ENCODE measurements at regions not wholly inside any gene's neighbourhood (a gene's known extent, or its start where the extent isn't known, plus 50 kb on each side); places are given as distances from the start of the nearest gene placed in this dataset.

GRCh38 chr10:50936335-50936734, 50.9 kb upstream of the A1CF start:
- no peak for DNase-seq

DNA sequence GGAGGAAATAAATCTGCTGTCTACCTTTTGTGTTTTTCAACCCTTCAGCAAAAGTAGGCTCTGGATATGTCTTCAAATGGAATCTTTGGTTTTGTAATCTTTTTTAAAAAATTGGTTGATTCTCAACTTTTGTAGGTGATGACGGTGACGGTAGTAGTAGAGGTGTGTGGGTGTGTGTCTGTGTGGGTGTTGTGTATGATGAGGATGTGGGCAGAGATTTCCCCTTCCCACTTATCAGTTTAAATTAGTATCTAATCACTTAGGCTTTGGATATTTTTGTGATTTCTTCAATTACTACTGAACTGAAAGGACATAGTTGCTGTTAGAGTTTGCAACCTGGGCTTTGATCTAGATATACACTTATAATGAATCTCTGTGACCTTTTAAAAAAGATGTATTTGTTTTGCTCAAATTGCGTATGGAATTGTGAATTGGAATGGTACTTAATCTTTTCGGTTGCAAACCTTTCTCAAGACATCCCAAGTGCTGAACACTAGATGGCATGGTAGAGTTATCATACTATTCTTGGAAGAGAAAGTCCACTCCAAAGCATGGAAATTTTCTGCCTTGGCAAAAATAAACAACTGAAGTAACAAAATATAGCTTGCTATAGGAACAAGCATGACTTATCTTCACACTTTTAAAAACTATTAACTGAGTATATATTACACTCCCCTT, 51.9 kb upstream of the A1CF start:
- no peak for DNase-seq

DNA sequence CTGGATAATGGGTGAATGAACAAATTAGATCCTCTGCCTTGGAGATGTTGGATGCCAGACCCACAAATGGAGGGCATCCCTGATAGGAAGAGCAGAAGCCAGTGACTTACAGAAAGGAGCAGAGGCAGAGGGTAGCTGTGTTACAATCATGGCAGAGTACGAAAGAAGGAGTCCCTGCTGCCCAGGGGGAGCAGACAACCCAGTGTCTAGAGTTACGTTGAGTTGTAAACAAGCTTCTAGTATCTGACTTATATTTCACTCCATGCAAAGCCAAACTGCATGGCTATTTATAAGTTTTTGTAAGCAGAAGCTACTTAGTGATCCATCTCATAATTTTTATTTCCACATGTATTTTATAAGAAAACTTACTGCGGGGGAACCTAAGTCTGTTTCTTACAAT, 56.2 kb upstream of the A1CF start:
- DNase-seq, result no peak

GRCh38 chr10:50946991-50947781, 61.8 kb upstream of the A1CF start:
- no peak for DNase-seq

DNA sequence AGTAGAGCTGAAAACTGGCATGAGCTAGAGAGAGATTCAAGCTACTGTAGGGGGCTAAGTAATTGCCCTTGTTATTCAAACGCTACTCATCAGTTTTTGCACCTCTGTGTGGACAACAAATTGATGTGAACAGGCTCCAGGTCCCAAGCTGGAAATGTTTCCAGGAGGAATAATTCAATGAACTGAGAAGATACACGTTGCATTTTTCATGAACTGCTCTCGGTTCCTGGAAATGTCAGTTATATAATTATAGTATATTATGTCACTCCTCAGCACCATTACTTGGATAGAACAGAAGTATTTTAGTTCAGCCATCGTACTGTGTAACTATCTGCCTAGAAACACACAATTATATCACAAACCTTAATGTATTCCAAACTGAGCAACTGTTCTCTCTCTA, 65.9 kb upstream of the A1CF start:
- no peak for DNase-seq

GRCh38 chr10:50961297-50961696, 75.9 kb upstream of the A1CF start:
- no peak for DNase-seq

GRCh38 chr10:50963063-50963462, 77.6 kb upstream of the A1CF start:
- DNase-seq, result no peak

DNA sequence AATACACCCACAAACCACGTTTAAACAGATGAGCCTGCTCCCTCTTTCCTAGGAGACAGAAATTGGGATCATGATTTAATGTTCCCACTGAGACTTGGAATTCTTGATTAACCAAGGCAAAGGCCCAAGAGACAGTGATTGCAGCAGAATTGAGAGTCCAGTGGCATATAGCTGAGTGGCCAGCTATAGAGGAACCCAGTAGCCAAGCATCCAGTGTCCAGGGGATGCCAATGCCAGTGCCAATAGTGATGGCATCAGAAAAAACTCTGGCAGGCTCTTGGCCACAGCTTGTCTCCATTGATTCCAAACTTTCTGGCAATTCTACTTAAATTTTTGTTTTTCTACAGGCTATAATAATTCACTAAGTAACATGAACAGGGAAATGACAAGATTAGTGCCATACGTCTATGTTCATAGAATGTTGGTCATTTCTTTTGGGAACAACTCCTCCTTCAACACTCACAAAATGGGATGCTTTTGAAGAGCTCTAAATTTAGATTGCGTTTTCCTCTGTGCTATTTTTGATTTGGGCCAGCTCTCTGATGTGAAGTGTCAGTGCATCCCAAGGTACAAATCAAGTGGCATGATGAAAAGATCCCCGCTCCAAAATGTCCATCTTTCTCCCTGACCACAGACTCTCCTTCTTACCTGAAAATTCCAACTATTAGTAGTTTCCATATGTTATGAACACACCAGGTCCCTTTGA, 83.1 kb upstream of the A1CF start:
- DNase-seq, result no peak

DNA sequence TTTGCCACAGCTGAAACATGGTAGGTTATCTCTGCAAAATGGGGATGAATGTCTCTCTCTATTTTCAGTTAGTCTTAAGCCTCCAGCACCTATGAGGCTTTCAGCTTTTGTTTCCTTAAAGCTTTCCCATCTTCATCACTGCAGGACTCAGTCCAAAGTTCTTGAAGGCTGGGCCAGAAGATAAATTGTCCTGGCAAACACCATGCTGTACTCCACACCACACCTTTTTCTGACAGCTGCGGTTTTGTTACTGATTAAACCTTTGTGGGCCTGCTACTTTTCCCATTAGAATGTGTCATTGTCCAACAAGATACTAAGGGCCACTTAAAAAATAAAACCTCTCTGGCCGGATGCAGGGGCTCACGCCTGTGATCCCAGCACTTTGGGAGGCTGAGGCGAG, 87.2 kb upstream of the A1CF start:
- DNase-seq, result no peak

- DNase-seq, result no peak
Measured at GRCh38 chr10:50981385-50981784, 92.9 kb upstream of the PRKG1 start.

DNA sequence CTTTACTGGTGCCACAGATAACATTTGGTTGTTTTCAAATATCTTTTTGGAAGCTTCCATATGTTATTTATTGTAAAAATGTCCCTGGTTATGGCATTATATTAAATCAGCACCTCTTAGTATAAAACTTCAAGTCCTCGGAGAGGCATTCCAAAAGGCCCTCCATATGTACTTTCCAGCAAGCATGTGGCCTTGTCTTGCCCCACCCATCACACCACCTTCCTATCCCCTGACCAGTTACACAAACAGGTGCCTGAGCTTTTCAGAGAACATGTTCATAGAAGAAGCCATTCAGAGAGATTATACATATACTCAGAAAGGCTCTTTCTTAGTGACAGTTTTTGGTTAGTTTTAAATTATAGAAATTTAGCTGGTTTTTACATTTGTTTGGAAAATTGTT, 92.4 kb upstream of the PRKG1 start:
- no peak for DNase-seq

GRCh38 chr10:50982989-50983388, 91.3 kb upstream of the PRKG1 start:
- DNase-seq, result no peak

DNA sequence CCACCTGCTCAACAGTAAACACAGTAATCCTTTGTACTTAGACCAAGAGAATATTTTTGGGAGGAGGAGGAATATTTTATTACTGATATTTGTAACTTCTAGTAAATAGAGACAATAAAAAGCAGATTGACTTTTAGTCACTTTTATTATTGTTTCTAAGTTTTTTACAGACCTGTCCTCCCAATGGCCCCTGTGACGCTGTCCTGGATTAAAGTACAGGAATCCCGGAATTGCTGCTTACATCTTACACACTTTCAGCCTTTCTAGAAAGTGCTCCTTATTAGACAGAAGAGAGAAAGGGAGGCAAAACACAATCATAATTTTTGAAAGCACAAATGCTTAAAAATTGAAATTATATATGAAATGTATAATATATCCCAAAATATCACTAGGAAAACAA, 86.4 kb upstream of the PRKG1 start:
- no peak for DNase-seq

GRCh38 chr10:50988792-50989191, 85.5 kb upstream of the PRKG1 start:
- no peak for DNase-seq

DNA sequence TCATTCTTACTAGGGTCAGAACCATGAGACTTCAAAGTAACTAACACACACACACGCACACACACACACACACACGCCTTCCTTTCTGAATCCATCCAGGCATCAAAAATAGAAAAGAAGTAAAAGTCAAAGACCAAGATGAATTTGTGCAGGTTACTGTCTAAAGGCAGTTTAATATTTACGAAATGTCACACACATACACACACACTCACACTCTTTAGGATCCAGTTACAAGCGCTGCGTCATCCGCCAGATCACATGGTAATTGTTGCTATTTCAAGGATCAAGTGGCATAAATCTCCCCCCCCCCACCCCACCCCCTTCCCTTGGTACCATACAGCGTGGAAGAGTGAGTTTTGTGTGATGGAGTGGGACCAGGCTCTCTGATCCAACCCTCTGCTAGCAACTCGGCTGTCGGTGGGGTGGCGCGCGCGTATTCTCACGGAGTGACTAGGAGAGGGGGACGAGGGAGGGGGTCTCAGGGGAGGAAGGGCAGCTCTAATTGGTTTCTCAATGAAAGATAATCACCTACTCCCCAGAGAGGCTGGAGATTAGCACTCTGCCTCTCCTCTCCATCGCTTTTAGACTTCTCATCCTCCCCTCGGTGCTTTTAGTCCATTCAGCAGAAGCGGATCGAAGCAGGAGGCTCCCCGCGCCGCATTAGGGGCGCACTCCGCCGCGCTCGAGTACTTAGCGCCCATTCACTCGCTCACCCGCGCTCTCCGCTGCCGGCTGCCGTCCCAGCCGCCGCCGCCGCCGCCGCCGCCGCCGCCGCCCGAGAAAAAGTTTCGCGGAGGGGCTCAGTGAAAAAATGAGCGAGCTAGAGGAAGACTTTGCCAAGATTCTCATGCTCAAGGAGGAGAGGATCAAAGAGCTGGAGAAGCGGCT, 83.5 kb upstream of the PRKG1 start:
- peak; percentile 63 for DNase-seq

DNA sequence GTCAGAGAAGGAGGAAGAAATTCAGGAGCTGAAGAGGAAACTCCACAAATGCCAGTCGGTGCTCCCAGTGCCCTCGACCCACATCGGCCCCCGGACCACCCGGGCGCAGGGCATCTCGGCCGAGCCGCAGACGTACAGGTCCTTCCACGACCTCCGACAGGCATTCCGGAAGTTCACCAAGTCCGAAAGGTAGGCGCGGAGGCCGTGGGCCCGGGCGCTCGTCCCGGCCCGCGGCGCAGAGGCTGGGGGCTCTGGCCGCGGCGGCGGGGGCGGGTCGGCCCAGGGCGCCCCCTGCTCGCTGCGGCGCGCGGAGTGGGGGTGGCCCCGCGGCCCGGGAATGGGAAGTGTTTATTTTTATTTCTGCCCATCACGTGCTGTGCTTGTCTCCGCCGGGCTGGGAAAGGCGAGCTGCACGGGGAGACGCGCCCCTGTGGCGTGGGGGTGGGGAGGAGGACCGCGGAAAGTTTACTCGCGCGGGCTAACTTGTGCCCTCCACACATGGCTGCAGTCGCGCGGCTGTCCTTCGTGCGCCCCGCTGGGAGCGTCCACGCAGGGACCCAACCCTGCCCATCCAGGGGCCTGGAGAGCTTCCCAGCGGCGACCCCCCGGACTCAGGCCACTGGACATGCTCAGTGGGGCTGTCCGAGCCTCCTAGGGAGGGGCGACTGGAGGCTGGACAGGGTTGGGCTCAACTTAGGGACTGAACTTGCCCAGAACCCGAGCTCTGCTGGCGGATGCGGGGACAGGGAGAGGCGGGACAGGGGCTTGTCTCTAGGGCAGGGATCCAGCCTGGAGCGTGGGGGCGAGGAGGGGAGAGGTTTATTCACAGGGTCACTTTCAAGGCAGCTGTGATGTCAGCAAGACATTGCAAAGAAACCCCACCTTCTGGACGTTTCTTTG, 82.6 kb upstream of the PRKG1 start:
- DNase-seq, result peak; percentile 70

DNA sequence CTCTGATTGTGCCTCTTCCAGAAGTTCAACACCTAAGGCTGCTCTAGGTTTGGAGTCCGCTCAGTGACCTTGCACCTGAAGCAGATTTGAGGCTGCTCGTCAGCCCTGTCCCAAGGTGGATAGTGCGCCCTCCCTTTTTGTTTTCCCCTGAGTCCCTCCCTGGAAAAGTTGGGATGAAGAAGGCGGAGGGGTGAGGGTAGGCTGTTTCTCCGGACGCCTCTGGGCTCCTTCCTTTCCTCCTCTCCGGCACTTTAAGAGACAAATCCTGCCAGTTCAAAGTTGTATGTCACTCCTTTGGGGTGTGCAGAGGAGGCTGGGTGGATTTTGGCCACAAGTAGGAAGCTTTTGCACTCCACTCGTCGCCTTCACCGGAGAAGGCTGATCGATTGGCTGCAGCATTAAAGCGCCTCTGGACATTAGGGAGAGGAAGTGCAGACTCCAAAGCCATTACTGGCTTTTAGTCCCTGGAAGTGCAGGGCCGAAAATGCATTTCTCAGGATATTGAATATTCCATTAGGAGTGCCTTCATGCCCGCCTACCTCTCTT, 81.9 kb upstream of the PRKG1 start:
- DNase-seq, result peak; percentile 56

DNA sequence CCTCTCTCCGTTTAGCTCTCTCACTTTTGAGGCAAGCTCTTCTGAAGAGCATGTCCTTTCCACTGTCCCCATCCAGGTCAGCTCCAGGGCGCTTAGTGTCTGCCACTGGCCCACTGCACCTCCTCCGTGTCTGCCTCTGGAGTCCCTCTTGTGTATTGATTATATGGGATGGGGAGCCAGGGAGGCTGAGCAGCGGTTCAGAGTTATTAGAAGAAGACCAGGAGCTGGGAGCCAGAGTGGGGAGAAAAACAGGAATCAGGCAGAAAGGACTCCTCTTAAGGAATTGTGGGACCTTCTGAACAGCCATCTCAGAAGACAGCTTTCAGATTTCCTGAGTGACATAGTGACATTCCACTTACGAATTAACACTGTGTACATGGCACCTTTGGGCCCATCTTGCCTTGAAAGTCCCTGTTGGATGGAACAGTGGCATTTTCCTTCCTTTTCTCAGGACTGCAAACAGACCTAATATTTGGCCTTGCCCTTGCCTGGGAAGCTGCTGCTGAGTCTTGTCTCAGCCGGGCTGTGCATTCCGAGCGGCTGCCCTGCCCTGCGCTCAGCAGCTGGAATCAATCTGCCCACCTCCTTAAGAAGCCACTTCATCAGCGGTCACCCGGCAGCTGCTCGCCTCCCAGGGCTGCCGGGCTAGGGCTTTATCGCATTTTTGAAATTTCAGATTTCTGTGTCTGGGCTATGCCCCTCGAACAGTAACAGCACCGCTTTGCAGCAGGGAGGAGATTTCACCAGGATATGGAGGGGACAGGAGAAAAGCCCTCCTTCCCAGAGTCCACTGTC, 81.1 kb upstream of the PRKG1 start:
- DNase-seq, result peak; percentile 40

DNA sequence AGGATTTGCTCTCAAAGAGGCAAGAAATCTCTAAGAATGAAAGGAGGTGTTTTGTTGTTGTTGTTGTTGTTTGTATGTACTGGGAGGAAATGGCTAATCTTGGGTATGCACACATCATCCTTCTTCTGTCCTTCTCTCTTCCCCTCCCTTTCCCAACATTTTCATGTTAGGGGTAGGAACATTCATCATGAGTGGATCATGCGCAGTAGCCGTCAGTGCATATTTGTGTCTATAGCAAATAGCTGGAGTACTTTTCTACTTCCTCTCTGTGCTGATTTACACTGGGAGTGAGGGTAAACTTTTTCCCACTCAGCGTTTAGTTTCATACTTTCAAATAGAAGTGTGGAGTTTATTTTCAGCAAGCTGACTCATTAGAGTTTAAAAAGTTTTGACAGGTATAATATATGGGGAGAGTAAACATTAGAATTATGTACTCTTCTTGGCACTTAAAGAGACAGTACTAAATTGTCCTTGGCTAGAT, 80.5 kb upstream of the PRKG1 start:
- DNase-seq, result peak; percentile 28

GRCh38 chr10:50997461-50997860, 76.8 kb upstream of the PRKG1 start:
- DNase-seq, result no peak

DNA sequence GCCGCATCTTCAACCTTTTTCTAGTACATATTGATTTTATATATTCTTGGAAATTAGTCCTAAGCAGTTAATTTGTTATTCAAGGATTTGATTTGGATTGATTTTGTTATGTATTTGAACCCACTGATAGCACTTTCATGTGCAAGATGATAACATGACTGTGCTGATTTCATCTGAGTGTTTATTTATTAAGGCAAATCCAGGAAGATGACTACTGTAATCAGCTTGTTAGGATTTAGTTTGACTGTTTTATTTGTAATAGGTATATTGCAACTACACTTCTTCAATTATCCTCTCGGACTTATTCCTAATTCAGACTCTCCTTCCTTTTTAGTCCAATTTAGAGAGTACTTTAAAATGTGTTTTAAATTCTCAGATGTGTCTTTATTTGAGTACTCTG, 75.1 kb upstream of the PRKG1 start:
- no peak for DNase-seq
